ENCODE measurements at regions not wholly inside any gene's neighbourhood (a gene's known extent, or its start where the extent isn't known, plus 50 kb on each side); places are given as distances from the start of the nearest gene placed in this dataset.

- Histone ChIP-seq H3K56ac (replicated peaks; ENCODE audit: insufficient read length, low read depth, low read length) (no peak overlapping the region), H2BK120ac (replicated peaks; ENCODE audit: low read depth, low read length) (no peak overlapping the region), H3K4me1 (replicated peaks in 1 of 4; ENCODE audit: control insufficient read depth in 3 of 4, insufficient read depth in 4 of 4, low read length in 3 of 4) (peaks cover 0 to 5% (median 0%) of the 10 kb centered on the region in 4 experiments; a peak in 2 of 7 replicates), H4K91ac (replicated peaks; ENCODE audit: insufficient read length, low read length) (no peak overlapping the region), H3K4me3 (ENCODE audit: extremely low read depth in 1 of 4, insufficient read depth in 2 of 4, low read depth in 3 of 4, low read length in 4 of 4) (no peak overlapping the region), H2BK15ac (ENCODE audit: low read length) (no peak overlapping the region), H3K18ac (ENCODE audit: extremely low read depth, low read length) (no peak overlapping the region), H2AK5ac (ENCODE audit: low read depth, low read length) (no peak overlapping the region), H3K23ac (ENCODE audit: insufficient read length) (no peak overlapping the region), H4K20me1 (replicated peaks in 1 of 2; ENCODE audit: control insufficient read depth in 1 of 2, insufficient read depth in 2 of 2, low read length in 2 of 2) (no peaks in the 10 kb centered on the region), H4K8ac (ENCODE audit: extremely low read depth, insufficient read depth, low read length) (0 out of 2 replicates have a peak overlapping the region, but pooled peaks have one; percentile 37), H2BK12ac (ENCODE audit: low read depth, low read length) (no peak overlapping the region), H3K4me2 (ENCODE audit: insufficient read depth in 1 of 2, low read depth in 2 of 2, low read length in 2 of 2) (no peak overlapping the region), H2BK20ac (ENCODE audit: low read length) (no peak overlapping the region), H2BK5ac (ENCODE audit: low read depth, low read length) (no peak overlapping the region), H3K27me3 (replicated peaks in 1 of 4; ENCODE audit: control insufficient read depth in 3 of 4, extremely low read depth in 1 of 4, insufficient read depth in 3 of 4, low read length in 3 of 4) (no peaks in the 10 kb centered on the region; a peak in 2 of 7 replicates), H3K9ac (replicated peaks in 1 of 4; ENCODE audit: extremely low read depth in 1 of 4, low read depth in 3 of 4, low read length in 3 of 4) (no peak overlapping the region), H2AFZ (ENCODE audit: low read length) (0 out of 2 replicates have a peak overlapping the region, but pooled peaks have one; percentile 1), H3K36me3 (ENCODE audit: control insufficient read depth in 2 of 4, insufficient read depth in 4 of 4, low read length in 3 of 4) (no peaks in the 10 kb centered on the region), H3K79me1 (ENCODE audit: low read depth, low read length) (no peaks in the 10 kb centered on the region), H3K79me2 (ENCODE audit: control insufficient read depth in 1 of 2, insufficient read depth in 2 of 2, low read length in 2 of 2) (no peaks in the 10 kb centered on the region), H3K4ac (replicated peaks; ENCODE audit: insufficient read length, low read depth, low read length) (no peak overlapping the region), H3K23me2 (ENCODE audit: low read depth, low read length) (no peaks in the 10 kb centered on the region), H3K14ac (ENCODE audit: insufficient read length) (no peak overlapping the region), H3K9me3 (ENCODE audit: insufficient read depth in 2 of 2, low read depth in 1 of 2, low read length in 1 of 2) (no peaks in the 10 kb centered on the region), H3K27ac (ENCODE audit: low read depth, low read length) (no peak overlapping the region), H4K5ac (ENCODE audit: insufficient read length, low read depth, low read length) (no peak overlapping the region)
- FAIRE-seq (no peak), DNase-seq (ENCODE audit: low read depth in 1 of 2, low spot score in 2 of 2) (no peak)
- TF ChIP-seq CBX5 (IDR thresholded peaks at IDR 0.05; ENCODE audit: low read depth, low read length) (no peak), CHD1 (IDR thresholded peaks at IDR 0.05; ENCODE audit: low read depth, low read length) (no peak), TAF7 (optimal IDR thresholded peaks at IDR 0.05; ENCODE audit: borderline replicate concordance, low read depth, low read length) (no peak), TAF1 (IDR thresholded peaks at IDR 0.05; ENCODE audit: low read depth, low read length) (no peak), SUZ12 (IDR thresholded peaks at IDR 0.05; ENCODE audit: low read length) (no peak), BCL11A (IDR thresholded peaks at IDR 0.05; ENCODE audit: low read depth in 2 of 2, low read length in 2 of 2) (no peak)
- TF ChIP-seq, protein P1, sequence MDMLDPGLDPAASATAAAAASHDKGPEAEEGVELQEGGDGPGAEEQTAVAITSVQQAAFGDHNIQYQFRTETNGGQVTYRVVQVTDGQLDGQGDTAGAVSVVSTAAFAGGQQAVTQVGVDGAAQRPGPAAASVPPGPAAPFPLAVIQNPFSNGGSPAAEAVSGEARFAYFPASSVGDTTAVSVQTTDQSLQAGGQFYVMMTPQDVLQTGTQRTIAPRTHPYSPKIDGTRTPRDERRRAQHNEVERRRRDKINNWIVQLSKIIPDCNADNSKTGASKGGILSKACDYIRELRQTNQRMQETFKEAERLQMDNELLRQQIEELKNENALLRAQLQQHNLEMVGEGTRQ (IDR thresholded peaks at IDR 0.05; ENCODE audit: low read length): no peak
- ChIA-PET CTCF (ENCODE audit: partially characterized antibody) (interaction anchor here (0.8 to 1.7 kb wide), 3 partner anchors 20 to 61 kb away, joined by 3 to 5 read pairs (median 3); no protein-coding TSS in a partner anchor), POLR2A (ENCODE audit: partially characterized antibody) (no interaction called here)
- 87% methylated on average over 10 of the region's 13 CpGs; no CpG with 5 or more reads in 1 of the 2 experiments for WGBS, 2 experiments (ENCODE audit: extremely low coverage in 1 of 2, insufficient coverage in 1 of 2, insufficient read length in 1 of 2, insufficient replicate concordance in 2 of 2, low coverage in 1 of 2, low lambda C conversion rate in 2 of 2, missing lambda C conversion rate in 1 of 2)
Measured at GRCh38 chr6:166236596-166236995, 68.9 kb upstream of the TBXT start.
